SK-N-SH (cell line): ENCODE measurements at regions not wholly inside any gene's neighbourhood (a gene's known extent, or its start where the extent isn't known, plus 50 kb on each side); places are given as distances from the start of the nearest gene placed in this dataset.

Experiments
- CTCF ChIA-PET: fragments of 300-600, 350-600 bp; formaldehyde crosslinking; extraction: SDS; loops from one replicate; lab custom pipeline; 2021; lab: Yijun Ruan, JAX
- POLR2A ChIA-PET: fragments of 350-600 bp; sonication (Branson Sonifier 250); formaldehyde crosslinking; extraction: SDS; loops from one replicate; lab custom pipeline; 2020; ENCODE audit warnings: antibody characterized with exemption, inconsistent platforms; lab: Yijun Ruan, JAX
- DNase-seq: peaks from one replicate; pipeline ENCODE4 v3.0.0; 2012
- H2AFZ ChIP-seq: fragments of 200-600 bp; sonication (generic); 2 replicates; pipeline ENCODE4 v1.8.1; 2016; ENCODE audit warnings: antibody characterized with exemption, mild to moderate bottlenecking, low read depth
- H3F3A ChIP-seq: fragments of 200-600 bp; sonication (generic); replicated peaks from 2 replicates; pipeline ENCODE3; 2016; ENCODE audit warnings: antibody characterized with exemption, mild to moderate bottlenecking; ENCODE audit not compliant: insufficient read depth
- H3K27ac ChIP-seq, 2 experiments: fragments of 200-500 bp in 1 of 2; fragments of 200-600 bp in 1 of 2; sonication (Bioruptor generic) in 1 of 2; sonication (generic), shearing (Covaris generic) in 1 of 2; 2 replicates each; pipeline versions ENCODE4 v1.5.1 to v1.6.1; 2014 to 2016; ENCODE audit warnings: low read depth in 2 of 2, inconsistent platforms in 1 of 2, low read length in 1 of 2, mild to moderate bottlenecking in 1 of 2, mixed read lengths in 1 of 2
- H3K27me3 ChIP-seq: fragments of 200-600 bp; sonication (generic), shearing (Covaris generic); 2 replicates; pipeline ENCODE4 v1.6.1; 2016; ENCODE audit warnings: mixed run types; ENCODE audit not compliant: insufficient read depth
- H3K36me3 ChIP-seq, 2 experiments: fragments of 200-500 bp in 1 of 2; fragments of 200-600 bp in 1 of 2; sonication (Bioruptor generic) in 1 of 2; sonication (generic) in 1 of 2; replicated peaks in 1 of 2; 2 replicates each; pipeline versions ENCODE3 to v1.5.1; 2014 to 2016; ENCODE audit warnings: low read length in 1 of 2, mild to moderate bottlenecking in 1 of 2; ENCODE audit not compliant: insufficient read depth in 2 of 2, control insufficient read depth in 1 of 2
- H3K4me1 ChIP-seq, 2 experiments: fragments of 200-500 bp in 1 of 2; fragments of 200-600 bp in 1 of 2; sonication (Bioruptor generic) in 1 of 2; sonication (generic), shearing (Covaris generic) in 1 of 2; 2 replicates each; pipeline versions ENCODE4 v1.5.1 to v1.6.1; 2014 to 2016; ENCODE audit warnings: low read depth in 1 of 2, low read length in 1 of 2, mixed run types in 1 of 2; ENCODE audit not compliant: insufficient read depth in 2 of 2, control insufficient read depth in 1 of 2
- H3K4me2 ChIP-seq: fragments of 200-600 bp; sonication (generic), shearing (Covaris generic); 2 replicates; pipeline ENCODE4 v1.6.1; 2017; ENCODE audit warnings: mixed run types
- H3K4me3 ChIP-seq, 2 experiments: fragments of 200-500 bp in 1 of 2; fragments of 200-600 bp in 1 of 2; sonication (Bioruptor generic) in 1 of 2; sonication (generic), shearing (Covaris generic) in 1 of 2; 2 replicates each; pipeline versions ENCODE4 v1.5.1 to v1.8.1; 2014 to 2016; ENCODE audit warnings: low read depth in 2 of 2, inconsistent platforms in 1 of 2, low read length in 1 of 2, mild to moderate bottlenecking in 1 of 2, mixed read lengths in 1 of 2, moderate library complexity in 1 of 2
- H3K79me2 ChIP-seq: fragments of 200-600 bp; sonication (generic); 2 replicates; pipeline ENCODE4 v1.8.1; 2017; ENCODE audit warnings: mild to moderate bottlenecking; ENCODE audit not compliant: insufficient read depth
- H3K9ac ChIP-seq: fragments of 200-600 bp; sonication (generic); 2 replicates; pipeline ENCODE4 v1.6.1; 2017; ENCODE audit warnings: mixed run types
- H3K9me2 ChIP-seq: fragments of 200-600 bp; sonication (generic); 2 replicates; pipeline ENCODE4 v1.6.1; 2017; ENCODE audit warnings: mixed run types
- H3K9me3 ChIP-seq: fragments of 200-600 bp; sonication (generic); 2 replicates; pipeline ENCODE4 v1.6.1; 2017; ENCODE audit warnings: mixed run types, mild to moderate bottlenecking, moderate library complexity
- H4K20me1 ChIP-seq: fragments of 200-600 bp; sonication (generic); 2 replicates; pipeline ENCODE4 v1.6.1; 2017; ENCODE audit warnings: mild to moderate bottlenecking, mixed run types; ENCODE audit not compliant: insufficient read depth
- CHD2 ChIP-seq: fragments of 150-350 bp; IDR thresholded peaks from 2 replicates; pipeline ENCODE4 v1.6.1; 2018; ENCODE audit warnings: low read length; ENCODE audit not compliant: partially characterized antibody
- ELF1 ChIP-seq: IDR thresholded peaks from 2 replicates; pipeline ENCODE4 v1.4.0; 2012
- EZH2phosphoT487 ChIP-seq: fragments of 200-600 bp; sonication (generic); IDR thresholded peaks from 2 replicates; pipeline ENCODE4 v1.6.1; 2017; ENCODE audit warnings: low read depth, mixed run types, mild to moderate bottlenecking, antibody characterized with exemption, moderate library complexity, borderline replicate concordance
- FOSL2 ChIP-seq: IDR thresholded peaks from 2 replicates; pipeline ENCODE4 v1.4.0; 2012; ENCODE audit warnings: low read depth, mild to moderate bottlenecking, moderate library complexity, borderline replicate concordance
- FOXJ3 ChIP-seq: sonication (generic); formaldehyde crosslinking; IDR thresholded peaks from 2 replicates; pipeline ENCODE4 v1.5.1; 2020; ENCODE audit warnings: mild to moderate bottlenecking, missing genetic modification reagents
- FOXM1 ChIP-seq: IDR thresholded peaks from 2 replicates; pipeline ENCODE4 v1.4.0; 2012; ENCODE audit warnings: low read depth, mild to moderate bottlenecking
- GABPA ChIP-seq: IDR thresholded peaks from 2 replicates; pipeline ENCODE4 v1.4.0; 2012; ENCODE audit warnings: low read depth, mild to moderate bottlenecking
- GATA2 ChIP-seq: sonication (generic); formaldehyde crosslinking; IDR thresholded peaks from 2 replicates; pipeline ENCODE4 v1.5.0; 2020; ENCODE audit warnings: mild to moderate bottlenecking, missing genetic modification reagents
- IRF3 ChIP-seq: fragments of 150-350 bp; IDR thresholded peaks from 2 replicates; pipeline ENCODE4 v1.6.1; 2016; ENCODE audit warnings: mild to moderate bottlenecking, low read depth, low read length
- MXI1 ChIP-seq: IDR thresholded peaks from 2 replicates; pipeline ENCODE4 v1.6.1; 2012; ENCODE audit warnings: mild to moderate bottlenecking, low read depth, low read length, improper control_type of control experiment
- NRF1 ChIP-seq: IDR thresholded peaks from 2 replicates; pipeline ENCODE4 v1.6.1; 2012; ENCODE audit warnings: low read depth, mild to moderate bottlenecking, low read length
- RAD21 ChIP-seq: IDR thresholded peaks from 2 replicates; pipeline ENCODE4 v1.6.1; 2012; ENCODE audit warnings: mild to moderate bottlenecking, low read length
- RCOR1 ChIP-seq: fragments of 150-350 bp; IDR thresholded peaks from 2 replicates; pipeline ENCODE4 v1.6.1; 2017; ENCODE audit warnings: antibody characterized with exemption, low read length
- REST ChIP-seq: IDR thresholded peaks from 2 replicates; pipeline ENCODE4 v1.6.1; 2012; ENCODE audit warnings: mild to moderate bottlenecking, low read depth, low read length, moderate library complexity
- WGBS: methylation state at CpG from one replicate; pipeline ENCODE4 v1.1.6; 2017; ENCODE audit warnings: low lambda C conversion rate; 5-methylcytosine and 5-hydroxymethylcytosine counted together
- TF ChIP-seq, protein P1 (sequence below): IDR thresholded peaks from 2 replicates; pipeline ENCODE4; 2012

DNA sequence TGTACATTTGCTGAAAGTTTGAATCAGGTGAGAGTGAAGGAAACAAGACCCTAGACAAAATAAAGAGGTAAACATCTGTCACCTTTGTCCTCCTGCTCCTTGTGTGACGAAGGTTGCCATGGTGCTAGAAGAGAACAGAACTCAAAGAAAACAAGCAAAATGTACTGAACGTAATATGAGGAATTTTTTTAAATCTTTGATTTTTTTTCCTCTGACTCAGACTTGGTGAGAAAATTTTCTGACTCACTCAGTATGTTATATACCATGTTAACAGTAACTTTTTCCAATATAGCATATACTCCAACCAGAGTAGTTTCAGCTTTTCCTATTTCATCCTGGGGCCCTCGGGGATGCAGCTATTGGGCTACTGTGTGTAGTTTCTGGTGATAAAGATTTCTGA lies 2114.6 kb upstream of the PIK3C3 start (continued):
- TF ChIP-seq REST (no peak), ELF1 (no peak), MXI1 (no peak)

DNA sequence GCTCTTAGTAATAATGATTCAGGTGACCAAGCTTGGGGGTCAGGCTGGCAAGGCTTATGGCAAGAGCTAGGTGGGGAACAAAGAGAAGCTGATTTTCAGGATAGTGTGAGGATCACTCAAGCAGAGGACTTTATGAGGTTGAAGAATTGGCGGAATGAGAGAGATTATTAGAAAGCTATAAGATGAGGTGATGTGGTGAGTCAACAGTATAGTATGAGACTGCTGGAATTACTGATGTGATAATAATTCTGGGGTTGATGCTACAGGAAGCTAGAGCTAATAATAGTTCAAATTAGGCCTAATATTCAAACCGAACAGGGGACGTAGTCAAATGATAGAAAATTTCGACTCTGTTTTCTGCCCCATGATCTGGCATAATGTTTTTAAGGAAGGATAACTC lies 2115.3 kb upstream of the PIK3C3 start:
- peaks cover 0 to 9% of the 10 kb centered on the region in 2 experiments; a peak in 1 of 4 replicates for H3K4me1 ChIP-seq
- no peak for DNase-seq
- no peak overlapping the region for H3K4me3 ChIP-seq
- no peak overlapping the region for H3K27ac ChIP-seq
- H3K79me2 ChIP-seq: no peaks in the 10 kb centered on the region
- no peaks in the 10 kb centered on the region for H3F3A ChIP-seq
- H4K20me1 ChIP-seq: no peaks in the 10 kb centered on the region
- H3K36me3 ChIP-seq: no peaks in the 10 kb centered on the region
- H3K9me3 ChIP-seq: no peaks in the 10 kb centered on the region
- ChIA-PET CTCF (interaction anchor here (1.1 kb wide), 1 partner anchor 320 kb away, joined by 3 read pairs; no protein-coding TSS in a partner anchor), POLR2A (no interaction called here)
- H3K4me2 ChIP-seq: no peak overlapping the region
- H2AFZ ChIP-seq: no peak overlapping the region
- WGBS: 67% methylated on average over 4 of the region's 4 CpGs
- H3K27me3 ChIP-seq: no peaks in the 10 kb centered on the region
- H3K9ac ChIP-seq: no peak overlapping the region
- H3K9me2 ChIP-seq: no peaks in the 10 kb centered on the region
- TF ChIP-seq GABPA: no peak
- TF ChIP-seq CHD2: no peak
- no peak for TF ChIP-seq RAD21
- TF ChIP-seq IRF3: no peak
- no peak for TF ChIP-seq NRF1
- TF ChIP-seq ELF1: no peak
- no peak for TF ChIP-seq EZH2phosphoT487
- TF ChIP-seq GATA2: no peak
- TF ChIP-seq, protein P1, sequence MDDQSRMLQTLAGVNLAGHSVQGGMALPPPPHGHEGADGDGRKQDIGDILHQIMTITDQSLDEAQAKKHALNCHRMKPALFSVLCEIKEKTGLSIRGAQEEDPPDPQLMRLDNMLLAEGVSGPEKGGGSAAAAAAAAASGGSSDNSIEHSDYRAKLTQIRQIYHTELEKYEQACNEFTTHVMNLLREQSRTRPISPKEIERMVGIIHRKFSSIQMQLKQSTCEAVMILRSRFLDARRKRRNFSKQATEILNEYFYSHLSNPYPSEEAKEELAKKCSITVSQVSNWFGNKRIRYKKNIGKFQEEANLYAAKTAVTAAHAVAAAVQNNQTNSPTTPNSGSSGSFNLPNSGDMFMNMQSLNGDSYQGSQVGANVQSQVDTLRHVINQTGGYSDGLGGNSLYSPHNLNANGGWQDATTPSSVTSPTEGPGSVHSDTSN: no peak
- no peak for TF ChIP-seq FOXJ3 (CRISPR knock-in tag)
- no peak for TF ChIP-seq RCOR1
- TF ChIP-seq FOXM1: no peak
- TF ChIP-seq FOSL2: no peak
